Activated B cell treated with CpG ODN at 0.5 μM for 24 hours (primary cell): ENCODE measurements at regions not wholly inside any gene's neighbourhood (a gene's known extent, or its start where the extent isn't known, plus 50 kb on each side); places are given as distances from the start of the nearest gene placed in this dataset.

Experiments used
- ATAC-seq: fragments of 200-7000 bp; cut with Tn5 transposase; one replicate; pipeline ENCODE4 v1.10.0; 2021; ENCODE audit warnings: low read depth, mild to moderate bottlenecking, moderate library complexity
- CTCF ChIA-PET: fragments of 350-600 bp; sonication (Branson Sonifier 250); formaldehyde crosslinking; loops from one replicate; lab custom pipeline; 2021; ENCODE audit warnings: antibody characterized with exemption; lab: Charles Lee
- POLR2A ChIA-PET: fragments of 350-600 bp; sonication (Branson Sonifier 250); formaldehyde crosslinking; loops from one replicate; lab custom pipeline; 2021; ENCODE audit warnings: antibody characterized with exemption; lab: Charles Lee
- DNase-seq: peaks from one replicate; pipeline ENCODE4 v3.0.0; 2022
- H3K27ac Mint-ChIP-seq: one replicate; pipeline ENCODE4 v1.8.0; 2020; ENCODE audit warnings: mixed read lengths
- H3K27me3 Mint-ChIP-seq: one replicate; pipeline ENCODE4 v1.8.0; 2021; ENCODE audit warnings: mixed read lengths
- H3K36me3 Mint-ChIP-seq: one replicate; pipeline ENCODE4 v1.8.0; 2021; ENCODE audit warnings: low read depth, mixed read lengths
- H3K4me1 Mint-ChIP-seq: one replicate; pipeline ENCODE4 v1.8.0; 2021; ENCODE audit warnings: mixed read lengths
- H3K4me3 Mint-ChIP-seq: one replicate; pipeline ENCODE4 v1.8.0; 2020; ENCODE audit warnings: mild to moderate bottlenecking, mixed read lengths
- H3K9me3 Mint-ChIP-seq: one replicate; pipeline ENCODE4 v1.8.0; 2020; ENCODE audit warnings: mixed read lengths
- CTCF ChIP-seq: fragments of 200-600 bp; IDR thresholded peaks from one replicate; pipeline ENCODE4 v1.8.0; 2022; ENCODE audit warnings: antibody characterized with exemption, mild to moderate bottlenecking
- intact Hi-C: fragments of 100-400 bp; cut with micrococcal nuclease; formaldehyde crosslinking; loops from one replicate; pipeline ENCODE4 v1.15.1; 2024

DNA sequence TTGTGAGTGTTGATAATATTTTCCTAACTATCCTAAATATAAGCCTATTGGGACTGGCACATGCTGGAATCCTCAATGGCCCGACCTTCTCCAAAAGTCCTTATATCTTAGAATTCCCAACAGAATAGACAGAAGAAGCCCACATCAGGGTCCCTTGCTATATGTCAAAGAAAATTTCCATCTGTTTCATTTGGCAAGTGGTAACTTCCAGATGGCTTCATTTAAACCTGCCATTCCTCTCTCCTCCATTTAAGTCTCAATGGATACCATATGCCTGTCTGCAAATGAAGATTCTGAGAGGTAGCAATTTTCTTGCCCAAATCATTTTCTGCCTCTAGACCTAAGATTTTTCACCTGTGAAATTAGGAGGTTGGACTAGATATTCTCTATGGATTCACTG, 73.1 kb upstream of the KCNA4 start:
- H3K9me3 Mint-ChIP-seq = no peaks in the 10 kb centered on the region
- ATAC-seq = no peak
- intact Hi-C loops = no loop called here
- TF ChIP-seq CTCF = no peak
- no peaks in the 10 kb centered on the region for H3K36me3 Mint-ChIP-seq
- CTCF ChIA-PET = no interaction called here
- DNase-seq = no peak
- H3K4me1 Mint-ChIP-seq = no peaks in the 10 kb centered on the region
- H3K4me3 Mint-ChIP-seq = no peak overlapping the region
- POLR2A ChIA-PET = no interaction called here
- no peaks in the 10 kb centered on the region for H3K27me3 Mint-ChIP-seq
- H3K27ac Mint-ChIP-seq = no peak overlapping the region

DNA sequence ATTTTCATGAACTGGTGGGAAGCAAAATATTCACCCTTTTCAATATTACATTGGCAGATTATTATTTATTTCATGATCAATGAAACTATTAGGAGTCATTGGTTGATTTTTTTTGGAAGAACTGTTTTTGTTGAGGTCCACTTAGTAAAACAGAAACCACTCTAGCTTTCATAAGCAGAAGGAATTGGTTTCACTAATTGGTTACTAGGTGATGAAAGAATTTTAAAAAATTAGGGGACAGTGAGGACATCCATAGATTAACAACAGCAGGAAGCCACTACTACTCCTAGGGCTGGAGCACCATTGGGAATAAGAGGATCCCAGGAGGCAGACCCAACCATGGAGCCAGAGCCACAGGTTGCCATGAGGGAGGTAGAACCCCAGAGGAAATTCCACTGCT, 74.4 kb upstream of the KCNA4 start:
- Mint-ChIP-seq H3K27ac (no peak overlapping the region), H3K27me3 (no peaks in the 10 kb centered on the region), H3K4me1 (no peaks in the 10 kb centered on the region), H3K4me3 (no peak overlapping the region), H3K36me3 (no peaks in the 10 kb centered on the region), H3K9me3 (no peaks in the 10 kb centered on the region)
- ChIA-PET POLR2A (no interaction called here), CTCF (no interaction called here)
- no peak for DNase-seq
- intact Hi-C loops = no loop called here
- no peak for ATAC-seq
- TF ChIP-seq CTCF = no peak

GRCh38 chr11:30091737-30092136, 74.9 kb upstream of the KCNA4 start:
- no peak for TF ChIP-seq CTCF
- no peaks in the 10 kb centered on the region for H3K9me3 Mint-ChIP-seq
- H3K27ac Mint-ChIP-seq = no peak overlapping the region
- no peak overlapping the region for H3K4me3 Mint-ChIP-seq
- no peak for DNase-seq
- ChIA-PET POLR2A (no interaction called here), CTCF (no interaction called here)
- H3K4me1 Mint-ChIP-seq = no peaks in the 10 kb centered on the region
- ATAC-seq = no peak
- H3K27me3 Mint-ChIP-seq = no peaks in the 10 kb centered on the region
- intact Hi-C loops = no loop called here
- no peaks in the 10 kb centered on the region for H3K36me3 Mint-ChIP-seq

DNA sequence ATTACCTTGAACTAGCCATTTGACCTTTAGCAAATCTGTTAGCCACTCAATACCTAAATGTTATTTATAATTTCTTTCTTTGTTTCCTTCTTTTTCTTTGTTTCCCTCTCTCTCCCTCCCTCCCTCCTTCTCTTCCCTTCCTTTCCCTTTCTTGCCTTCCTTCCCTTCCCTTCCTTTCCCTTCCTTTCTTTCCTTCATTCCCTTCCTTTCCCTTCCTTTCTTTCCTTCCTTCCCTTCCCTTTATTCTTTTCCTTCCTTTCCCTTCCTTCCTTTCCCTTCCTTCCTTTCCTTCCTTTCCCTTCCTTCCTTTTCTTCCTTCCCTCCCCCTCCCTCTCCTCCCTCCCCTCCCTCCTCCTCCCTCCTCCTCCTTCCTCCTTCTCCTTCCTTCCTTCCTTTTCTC, 75.7 kb upstream of the KCNA4 start:
- ATAC-seq (no peak), DNase-seq (no peak)
- CTCF ChIA-PET = no interaction called here
- Mint-ChIP-seq H3K27me3 (no peaks in the 10 kb centered on the region), H3K9me3 (no peaks in the 10 kb centered on the region), H3K4me3 (no peak overlapping the region), H3K27ac (no peak overlapping the region), H3K4me1 (no peaks in the 10 kb centered on the region), H3K36me3 (no peaks in the 10 kb centered on the region)
- intact Hi-C loops = no loop called here
- POLR2A ChIA-PET = no interaction called here
- TF ChIP-seq CTCF = no peak

GRCh38 chr11:30100495-30100894, 83.7 kb upstream of the KCNA4 start:
- intact Hi-C loops = no loop called here
- POLR2A ChIA-PET = no interaction called here
- Mint-ChIP-seq H3K4me3 (no peak overlapping the region), H3K9me3 (no peaks in the 10 kb centered on the region), H3K27me3 (no peaks in the 10 kb centered on the region), H3K4me1 (no peaks in the 10 kb centered on the region), H3K36me3 (no peaks in the 10 kb centered on the region), H3K27ac (no peak overlapping the region)
- ATAC-seq (no peak), DNase-seq (no peak)
- CTCF ChIA-PET = no interaction called here
- TF ChIP-seq CTCF = no peak
